ENCODE measurements at regions not wholly inside any gene's neighbourhood (a gene's known extent, or its start where the extent isn't known, plus 50 kb on each side); places are given as distances from the start of the nearest gene placed in this dataset.
A peak's percentile ranks its signal among the peaks of the same experiment; 100 is the strongest.
"Not testable (repeated sequence)": the region's sequence is repeated elsewhere in the genome, so short reads cannot be mapped to it uniquely, and the experiment has no call there.

DNA sequence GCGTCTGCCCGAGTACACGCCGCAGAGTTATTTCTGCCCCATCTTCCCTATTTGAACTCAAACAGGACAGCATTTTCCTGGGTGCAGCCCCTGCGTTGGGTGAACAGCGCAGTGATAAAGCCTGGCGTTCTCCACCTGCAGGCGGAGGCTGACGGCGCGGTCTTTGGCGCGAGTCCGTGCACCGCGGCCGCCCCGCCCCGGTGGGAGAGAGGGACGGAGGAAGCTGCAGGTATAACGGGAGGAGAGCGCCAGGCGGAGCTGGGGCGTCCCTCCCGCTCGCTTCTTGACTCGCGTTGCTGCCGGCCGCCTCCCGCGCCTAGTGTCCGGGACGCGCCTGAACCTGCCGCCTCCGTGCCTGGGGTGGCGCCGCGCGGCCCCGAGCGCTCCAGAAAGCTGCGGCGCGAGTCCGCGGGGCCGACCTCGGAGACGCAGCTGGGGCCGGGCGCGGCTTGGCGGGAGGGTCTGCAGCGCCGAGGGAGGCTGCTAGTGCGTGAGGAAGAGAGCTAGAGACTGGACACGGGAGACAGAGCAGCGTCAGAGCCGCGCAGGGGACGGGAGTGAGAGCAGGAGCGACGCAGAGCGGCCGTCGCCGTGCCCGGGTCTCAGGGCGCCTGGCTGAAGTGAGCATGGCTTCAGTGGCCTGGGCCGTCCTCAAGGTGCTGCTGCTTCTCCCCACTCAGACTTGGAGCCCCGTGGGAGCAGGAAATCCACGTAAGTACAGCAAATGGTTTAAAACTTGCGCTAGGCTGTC lies 140.7 kb downstream of the SPATA31A7 start:
- DNase-seq (ENCODE audit: low read depth in 1 of 2, low spot score in 1 of 2): peak in 1 of 2 experiments; percentile 37
- not testable (repeated sequence) for H3K27me3 ChIP-seq (ENCODE audit: insufficient read depth, poor library complexity, severe bottlenecking); H3K27ac ChIP-seq (replicated peaks)
- peak overlapping the region; percentile 20 for H3K4me3 ChIP-seq (replicated peaks; ENCODE audit: insufficient read depth, low read length)

DNA sequence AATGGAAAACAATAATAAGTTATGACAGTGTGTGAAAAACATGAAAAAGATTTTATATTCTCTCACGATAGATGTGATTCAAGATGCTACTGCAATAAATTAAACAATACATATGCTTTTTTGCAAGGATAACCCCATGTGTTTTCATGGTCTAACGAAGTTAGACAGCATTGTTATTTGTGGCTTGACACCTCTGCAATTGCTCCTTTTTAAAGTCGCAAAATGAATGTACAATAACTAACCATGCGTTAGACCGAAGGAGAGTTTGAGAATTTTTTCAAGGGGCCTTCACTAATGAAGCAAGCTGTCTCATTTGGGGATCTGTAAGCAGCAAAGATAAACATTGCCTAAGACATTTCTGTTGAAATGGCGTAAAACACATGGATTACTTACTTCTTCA lies 167.1 kb downstream of the SPATA31A7 start:
- not testable (repeated sequence) for H3K27me3 ChIP-seq (ENCODE audit: insufficient read depth, poor library complexity, severe bottlenecking); DNase-seq (ENCODE audit: low read depth in 1 of 2, low spot score in 1 of 2); H3K4me3 ChIP-seq (replicated peaks; ENCODE audit: insufficient read depth, low read length); H3K27ac ChIP-seq (replicated peaks)

DNA sequence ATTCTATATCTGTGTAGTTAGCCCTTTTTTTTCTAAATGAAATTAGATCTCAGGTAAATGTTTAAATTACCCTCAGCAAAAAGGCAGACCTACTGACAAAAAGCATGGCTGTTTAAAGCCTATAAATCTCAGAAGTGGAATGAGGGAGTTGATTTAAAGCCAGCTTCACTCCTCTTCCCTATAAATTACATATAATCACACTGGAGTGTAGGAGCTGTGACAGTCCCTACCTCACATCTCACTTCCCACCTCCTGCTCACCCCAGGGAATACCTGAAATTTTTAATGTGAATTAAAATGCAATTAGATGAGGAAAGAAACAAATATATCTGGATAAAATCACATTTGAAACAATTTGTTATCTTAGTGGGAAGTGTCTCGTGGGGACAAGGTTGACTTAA lies 184.6 kb downstream of the SPATA31A7 start:
- not testable (repeated sequence) for H3K4me3 ChIP-seq (replicated peaks; ENCODE audit: insufficient read depth, low read length); H3K27ac ChIP-seq (replicated peaks); DNase-seq (ENCODE audit: low read depth in 1 of 2, low spot score in 1 of 2); H3K27me3 ChIP-seq (ENCODE audit: insufficient read depth, poor library complexity, severe bottlenecking)

DNA sequence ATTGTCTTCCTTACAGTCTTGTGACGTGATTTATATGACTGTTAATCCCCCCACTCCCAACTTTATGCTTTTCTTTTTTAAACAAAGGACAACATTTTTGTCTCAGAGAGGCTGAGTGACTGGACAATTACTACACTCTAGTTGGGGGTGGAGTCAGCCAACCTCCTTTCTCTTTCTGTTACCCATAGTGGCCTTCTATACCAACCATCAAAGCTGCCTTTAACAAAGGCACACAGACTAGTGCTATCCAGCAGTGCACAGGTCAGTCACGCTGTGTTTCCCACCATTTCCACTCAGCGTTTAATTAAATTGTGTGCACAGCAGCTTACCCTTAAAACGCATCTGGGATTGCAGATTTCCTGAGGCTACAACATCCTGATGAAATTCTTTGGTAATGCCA lies 186.3 kb downstream of the SPATA31A7 start:
- not testable (repeated sequence) for DNase-seq (ENCODE audit: low read depth in 1 of 2, low spot score in 1 of 2); H3K4me3 ChIP-seq (replicated peaks; ENCODE audit: insufficient read depth, low read length); H3K27me3 ChIP-seq (ENCODE audit: insufficient read depth, poor library complexity, severe bottlenecking); H3K27ac ChIP-seq (replicated peaks)

DNA sequence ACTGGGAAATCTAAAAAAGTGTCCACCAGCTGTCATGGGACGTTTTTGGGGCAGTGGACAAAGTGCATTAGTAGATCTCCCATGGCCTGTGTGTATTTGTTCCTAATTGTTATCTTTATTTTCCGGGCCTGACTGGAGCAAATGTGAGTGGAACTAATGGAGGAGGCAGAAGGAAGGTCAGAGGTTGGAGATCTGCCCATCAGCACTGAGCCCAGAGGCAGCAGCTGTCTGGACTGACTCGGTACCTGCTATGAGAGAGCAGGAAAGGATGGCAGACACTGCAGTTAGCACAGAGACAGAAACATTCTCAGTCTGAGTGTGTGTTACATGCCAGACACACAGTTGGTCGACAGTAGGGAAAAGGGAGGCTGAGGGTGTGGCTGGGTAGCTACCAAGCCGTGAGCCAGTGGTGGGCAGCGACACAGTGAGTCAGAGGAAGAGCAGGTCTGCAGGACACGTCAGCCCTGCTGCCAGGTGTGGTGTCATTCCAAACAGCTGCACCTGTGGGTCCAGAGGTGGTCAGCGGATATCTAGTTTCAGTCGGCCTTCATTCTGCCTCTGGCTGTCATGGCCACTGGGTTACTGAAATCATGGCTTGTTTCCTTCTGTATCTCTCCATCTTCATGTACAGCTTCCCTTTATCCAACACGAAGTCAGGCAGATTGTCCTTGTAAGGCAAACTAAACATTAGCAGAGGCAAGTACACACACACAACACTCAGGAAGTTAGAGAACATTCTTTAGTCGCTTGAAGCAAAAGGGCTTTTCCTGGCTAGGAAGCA lies 196.4 kb downstream of the SPATA31A7 start:
- H3K27me3 ChIP-seq (ENCODE audit: insufficient read depth, poor library complexity, severe bottlenecking); H3K27ac ChIP-seq (replicated peaks); DNase-seq (ENCODE audit: low read depth in 1 of 2, low spot score in 1 of 2); H3K4me3 ChIP-seq (replicated peaks; ENCODE audit: insufficient read depth, low read length): not testable (repeated sequence)

DNA sequence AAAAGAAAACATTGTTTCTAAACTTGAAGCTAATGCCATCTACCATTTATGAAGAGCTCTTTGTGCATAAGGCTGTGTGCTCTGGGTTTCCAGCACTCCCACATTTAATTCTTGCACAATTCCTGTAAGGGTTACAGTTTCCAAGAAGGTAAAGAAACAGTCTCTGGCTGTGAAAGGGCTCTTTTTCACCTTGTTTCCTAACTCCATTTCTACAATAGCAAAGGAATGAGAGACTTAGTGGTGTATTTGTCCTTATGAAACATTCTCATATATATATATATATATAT lies 196.9 kb downstream of the SPATA31A7 start:
- not testable (repeated sequence) for H3K4me3 ChIP-seq (replicated peaks; ENCODE audit: insufficient read depth, low read length)

DNA sequence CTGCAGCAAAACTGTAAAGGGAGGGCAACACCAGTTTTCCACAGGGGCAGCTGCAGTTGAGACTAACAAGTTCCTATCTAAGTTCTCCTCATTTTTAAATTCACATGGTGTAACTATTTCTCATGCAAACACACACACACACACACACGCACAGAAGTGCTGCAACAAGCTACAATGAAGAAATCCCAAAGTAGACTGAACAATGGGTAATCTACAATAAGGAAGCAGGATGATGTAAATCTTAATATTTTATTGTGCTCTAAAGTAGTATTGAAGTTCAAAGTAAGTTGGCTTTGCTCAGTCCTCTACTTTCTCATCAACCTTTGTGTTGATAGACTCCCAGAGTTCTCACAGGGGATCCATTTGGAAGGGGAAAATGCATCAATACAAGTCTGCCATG lies 212.9 kb downstream of the SPATA31A7 start:
- not testable (repeated sequence) for H3K27me3 ChIP-seq (ENCODE audit: insufficient read depth, poor library complexity, severe bottlenecking); H3K27ac ChIP-seq (replicated peaks); DNase-seq (ENCODE audit: low read depth in 1 of 2, low spot score in 1 of 2); H3K4me3 ChIP-seq (replicated peaks; ENCODE audit: insufficient read depth, low read length)

More for the DNA sequence above, 196.9 kb downstream of the SPATA31A7 start:
- not testable (repeated sequence) for DNase-seq (ENCODE audit: low read depth in 1 of 2, low spot score in 1 of 2); H3K27ac ChIP-seq (replicated peaks); H3K27me3 ChIP-seq (ENCODE audit: insufficient read depth, poor library complexity, severe bottlenecking)

DNA sequence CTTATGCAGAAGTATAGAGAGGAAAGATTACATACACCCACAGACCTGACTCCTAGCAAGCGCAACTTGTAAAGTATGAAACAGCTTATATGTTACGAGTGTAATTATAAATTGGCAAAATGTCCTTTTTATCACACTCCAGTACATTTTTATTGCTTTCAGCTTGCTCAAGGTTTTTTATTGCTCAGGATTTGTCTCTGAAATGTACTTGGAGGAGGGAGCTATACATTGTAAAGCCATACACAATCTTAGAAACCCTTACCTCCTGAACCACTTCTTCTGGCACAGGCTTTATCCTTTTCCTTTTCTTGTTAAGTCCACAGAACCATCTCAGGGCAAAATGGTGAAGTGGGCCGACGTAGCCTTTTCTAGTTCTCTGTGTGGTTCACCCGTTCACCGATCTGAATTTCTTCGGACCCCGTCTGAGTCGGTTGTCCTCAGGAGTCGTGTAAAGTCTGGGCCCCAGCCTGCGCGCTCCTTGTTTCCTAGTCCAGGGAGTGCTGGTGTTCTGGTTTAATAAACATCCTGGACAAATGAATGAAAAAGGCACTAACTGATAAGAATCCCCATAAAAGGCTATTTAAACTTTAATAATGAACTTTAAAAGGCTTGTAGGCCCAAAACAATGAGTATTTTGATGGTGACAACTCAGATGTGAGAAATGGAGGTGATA lies 222.2 kb downstream of the SPATA31A7 start:
- not testable (repeated sequence) for H3K27ac ChIP-seq (replicated peaks); H3K27me3 ChIP-seq (ENCODE audit: insufficient read depth, poor library complexity, severe bottlenecking); H3K4me3 ChIP-seq (replicated peaks; ENCODE audit: insufficient read depth, low read length); DNase-seq (ENCODE audit: low read depth in 1 of 2, low spot score in 1 of 2)

DNA sequence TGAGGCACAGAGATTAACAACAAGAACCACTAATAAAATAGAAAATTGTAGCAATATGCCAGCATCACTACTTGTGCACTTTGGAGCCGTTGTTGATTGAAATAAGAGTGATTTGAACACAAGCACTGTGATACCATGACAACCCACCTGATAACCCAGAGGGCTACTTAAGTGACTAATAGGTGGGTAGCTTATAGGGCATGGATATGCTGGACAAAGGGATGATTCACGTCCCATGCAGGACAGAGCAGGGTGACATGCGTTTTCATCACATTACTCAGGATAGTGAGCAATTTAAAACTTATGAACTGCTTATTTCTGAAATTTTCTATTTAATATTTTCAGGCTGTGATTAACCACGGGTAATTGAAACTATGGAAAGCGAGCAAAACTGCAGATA lies 222.9 kb downstream of the SPATA31A7 start:
- not testable (repeated sequence) for DNase-seq (ENCODE audit: low read depth in 1 of 2, low spot score in 1 of 2); H3K4me3 ChIP-seq (replicated peaks; ENCODE audit: insufficient read depth, low read length); H3K27me3 ChIP-seq (ENCODE audit: insufficient read depth, poor library complexity, severe bottlenecking); H3K27ac ChIP-seq (replicated peaks)

DNA sequence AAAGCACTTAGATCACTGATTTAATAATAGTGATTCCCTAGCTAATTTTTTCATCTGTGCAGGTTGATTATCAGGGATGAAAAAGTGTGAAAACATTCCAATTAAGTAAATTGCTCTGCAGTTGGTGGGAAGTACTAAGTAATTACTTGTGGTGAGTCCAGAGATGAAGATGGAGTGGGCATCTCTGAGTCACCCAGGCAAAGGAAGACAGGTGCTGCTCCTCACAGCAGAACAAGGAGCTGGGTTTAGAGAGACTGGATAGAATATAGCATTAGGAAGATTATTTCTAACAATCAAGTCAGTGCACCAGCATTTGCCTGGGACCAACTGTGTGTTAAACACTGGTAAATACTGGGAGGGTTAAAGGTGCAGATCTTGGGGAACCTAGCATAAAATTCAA lies 228.3 kb downstream of the SPATA31A7 start:
- H3K4me3 ChIP-seq (replicated peaks; ENCODE audit: insufficient read depth, low read length); H3K27ac ChIP-seq (replicated peaks); H3K27me3 ChIP-seq (ENCODE audit: insufficient read depth, poor library complexity, severe bottlenecking); DNase-seq (ENCODE audit: low read depth in 1 of 2, low spot score in 1 of 2): not testable (repeated sequence)

DNA sequence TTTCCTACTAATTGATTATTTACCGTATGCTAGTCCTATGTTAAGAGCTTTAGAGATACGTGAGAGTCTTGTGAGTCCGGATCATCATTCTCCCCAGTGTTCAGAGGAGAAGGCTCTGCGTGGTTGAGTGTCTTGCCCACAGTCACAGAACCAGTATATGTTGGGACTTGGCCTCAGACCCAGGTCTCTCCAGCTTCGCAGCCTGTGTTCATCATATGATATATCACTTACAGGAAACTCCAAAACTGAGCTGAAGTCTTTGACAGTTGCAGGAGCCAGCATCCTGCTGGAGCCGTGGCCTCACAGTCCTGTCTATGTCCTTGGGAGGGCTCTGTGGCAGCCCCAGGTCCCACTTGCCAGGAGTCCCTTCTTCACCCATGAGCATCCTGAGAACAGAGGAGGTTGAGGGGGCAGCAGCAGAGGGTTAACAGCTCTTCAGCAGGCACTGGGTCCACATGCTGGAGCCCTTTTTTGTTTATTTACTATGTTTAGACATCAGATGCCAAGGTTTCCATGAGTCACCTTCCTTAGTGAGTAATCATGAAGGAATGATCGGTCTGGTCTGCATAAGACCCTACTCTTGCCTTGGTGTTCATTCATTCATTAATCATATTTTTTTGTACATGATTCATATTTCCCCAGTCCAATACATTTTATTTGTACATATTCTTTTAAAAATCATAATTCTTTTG lies 230.6 kb downstream of the SPATA31A7 start:
- DNase-seq (ENCODE audit: low read depth in 1 of 2, low spot score in 1 of 2); H3K27me3 ChIP-seq (ENCODE audit: insufficient read depth, poor library complexity, severe bottlenecking); H3K4me3 ChIP-seq (replicated peaks; ENCODE audit: insufficient read depth, low read length); H3K27ac ChIP-seq (replicated peaks): not testable (repeated sequence)

DNA sequence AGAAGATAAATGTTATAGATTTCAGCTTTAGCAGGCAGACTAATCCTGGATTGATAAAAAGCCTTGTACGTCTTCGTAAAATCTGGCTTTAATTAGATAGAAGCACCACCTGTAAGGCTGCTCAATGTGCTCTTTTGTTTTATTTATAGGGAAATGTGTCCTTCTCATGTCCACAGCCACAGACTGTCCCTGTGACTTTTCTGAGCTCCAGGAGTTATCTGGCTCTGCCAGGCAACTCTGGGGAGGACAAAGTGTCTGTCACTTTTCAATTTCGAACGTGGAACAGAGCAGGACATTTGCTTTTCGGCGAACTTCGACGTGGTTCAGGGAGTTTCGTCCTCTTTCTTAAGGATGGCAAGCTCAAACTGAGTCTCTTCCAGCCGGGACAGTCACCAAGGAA lies 257.4 kb downstream of the SPATA31A7 start:
- not testable (repeated sequence) for DNase-seq (ENCODE audit: low read depth in 1 of 2, low spot score in 1 of 2)

DNA sequence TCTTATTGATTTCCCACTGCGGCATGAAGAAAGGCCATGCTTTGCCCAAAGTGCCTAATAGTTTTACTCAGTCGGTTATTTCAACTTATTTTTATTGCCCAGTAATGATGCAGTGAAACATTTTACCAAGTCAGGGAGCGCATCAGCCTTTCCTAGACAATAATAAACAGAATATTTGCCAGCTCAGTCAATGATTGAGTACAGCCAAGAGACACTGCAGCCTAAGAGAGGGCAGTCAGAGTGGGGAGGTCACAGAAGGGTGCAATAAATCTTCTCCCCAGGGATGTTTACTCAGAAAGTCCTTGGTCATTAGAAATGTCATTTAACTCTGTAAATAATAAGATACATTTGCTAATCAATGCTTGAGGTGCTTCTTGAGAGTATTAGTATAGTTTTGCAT lies 271.0 kb downstream of the SPATA31A7 start:
- H3K4me3 ChIP-seq (replicated peaks; ENCODE audit: insufficient read depth, low read length); H3K27ac ChIP-seq (replicated peaks); H3K27me3 ChIP-seq (ENCODE audit: insufficient read depth, poor library complexity, severe bottlenecking); DNase-seq (ENCODE audit: low read depth in 1 of 2, low spot score in 1 of 2): not testable (repeated sequence)

More for the DNA sequence above, 257.4 kb downstream of the SPATA31A7 start:
- H3K27me3 ChIP-seq (ENCODE audit: insufficient read depth, poor library complexity, severe bottlenecking); H3K4me3 ChIP-seq (replicated peaks; ENCODE audit: insufficient read depth, low read length); H3K27ac ChIP-seq (replicated peaks): not testable (repeated sequence)

All from HL-60 (cell line).